ENCODE measurements at regions not wholly inside any gene's neighbourhood (a gene's known extent, or its start where the extent isn't known, plus 50 kb on each side); places are given as distances from the start of the nearest gene placed in this dataset.
"Not testable (repeated sequence)": the region's sequence is repeated elsewhere in the genome, so short reads cannot be mapped to it uniquely, and the experiment has no call there.

- no peak for DNase-seq (ENCODE audit: low read depth in 4 of 4, low spot score in 3 of 4)
These were observed 246.3 kb upstream of the RREB1 start for GRCh38 chr6:6861351-6861894.

GRCh38 chr6:6861995-6862394 lies 245.8 kb upstream of the RREB1 start:
- no peak for DNase-seq (ENCODE audit: low read depth in 4 of 4, low spot score in 3 of 4)

- no peak for DNase-seq (ENCODE audit: low read depth in 4 of 4, low spot score in 3 of 4)
These were observed 243.7 kb upstream of the RREB1 start for GRCh38 chr6:6863970-6864639.

- no peak for DNase-seq (ENCODE audit: low read depth in 4 of 4, low spot score in 3 of 4)
These were observed 242.2 kb upstream of the RREB1 start for GRCh38 chr6:6865611-6866010.

GRCh38 chr6:6866656-6867403 lies 240.9 kb upstream of the RREB1 start:
- no peak for DNase-seq (ENCODE audit: low read depth in 4 of 4, low spot score in 3 of 4)

- DNase-seq (ENCODE audit: low read depth in 4 of 4, low spot score in 3 of 4), result no peak
These were observed 240.4 kb upstream of the RREB1 start for GRCh38 chr6:6867404-6867799.

GRCh38 chr6:6869094-6869493 lies 238.7 kb upstream of the RREB1 start:
- DNase-seq (ENCODE audit: low read depth in 4 of 4, low spot score in 3 of 4), result no peak

GRCh38 chr6:6870921-6871320 lies 236.8 kb upstream of the RREB1 start:
- DNase-seq (ENCODE audit: low read depth in 4 of 4, low spot score in 3 of 4), result no peak

GRCh38 chr6:6872459-6873344 lies 235.1 kb upstream of the RREB1 start:
- no peak for DNase-seq (ENCODE audit: low read depth in 4 of 4, low spot score in 3 of 4)

GRCh38 chr6:6873778-6874177 lies 234.0 kb upstream of the RREB1 start:
- no peak for DNase-seq (ENCODE audit: low read depth in 4 of 4, low spot score in 3 of 4)

GRCh38 chr6:6875818-6876470 lies 231.8 kb upstream of the RREB1 start:
- no peak for DNase-seq (ENCODE audit: low read depth in 4 of 4, low spot score in 3 of 4)

- DNase-seq (ENCODE audit: low read depth in 4 of 4, low spot score in 3 of 4), result not testable (repeated sequence)
These were observed 230.0 kb upstream of the RREB1 start for GRCh38 chr6:6877792-6878191.

GRCh38 chr6:6878887-6879585 lies 228.7 kb upstream of the RREB1 start:
- no peak for DNase-seq (ENCODE audit: low read depth in 4 of 4, low spot score in 3 of 4)

- not testable (repeated sequence) for DNase-seq (ENCODE audit: low read depth in 4 of 4, low spot score in 3 of 4)
These were observed 228.2 kb upstream of the RREB1 start for GRCh38 chr6:6879586-6879974.

- DNase-seq (ENCODE audit: low read depth in 4 of 4, low spot score in 3 of 4), result no peak
These were observed 226.9 kb upstream of the RREB1 start for GRCh38 chr6:6880745-6881437.

GRCh38 chr6:6881438-6882225 lies 226.1 kb upstream of the RREB1 start:
- no peak for DNase-seq (ENCODE audit: low read depth in 4 of 4, low spot score in 3 of 4)

GRCh38 chr6:6882592-6882991 lies 225.2 kb upstream of the RREB1 start:
- DNase-seq (ENCODE audit: low read depth in 4 of 4, low spot score in 3 of 4), result no peak

GRCh38 chr6:6883011-6883410 lies 224.8 kb upstream of the RREB1 start:
- DNase-seq (ENCODE audit: low read depth in 4 of 4, low spot score in 3 of 4), result no peak

- no peak for DNase-seq (ENCODE audit: low read depth in 4 of 4, low spot score in 3 of 4)
These were observed 223.6 kb upstream of the RREB1 start for GRCh38 chr6:6884193-6884627.

Data from right renal pelvis (tissue), 4 donors.